ENCODE measurements at regions not wholly inside any gene's neighbourhood (a gene's known extent, or its start where the extent isn't known, plus 50 kb on each side); places are given as distances from the start of the nearest gene placed in this dataset.

- no peak for TF ChIP-seq TAF1 (IDR thresholded peaks at IDR 0.05; ENCODE audit: borderline replicate concordance, insufficient read depth, low read length)
- no peak for TF ChIP-seq REST (IDR thresholded peaks at IDR 0.05; ENCODE audit: insufficient read depth in 1 of 2, low read depth in 2 of 2, low read length in 2 of 2)
- TF ChIP-seq FOXP2 (optimal IDR thresholded peaks at IDR 0.05; ENCODE audit: borderline replicate concordance, extremely low read depth, extremely low read length, insufficient read depth) = no peak
- TF ChIP-seq POLR2AphosphoS5 (IDR thresholded peaks at IDR 0.05; ENCODE audit: low read depth, low read length) = no peak
- TF ChIP-seq SIN3A (IDR thresholded peaks at IDR 0.05; ENCODE audit: borderline replicate concordance, insufficient read depth, low read length) = no peak
Measured at GRCh38 chr18:40380686-40381439, 1574.2 kb upstream of the PIK3C3 start.

GRCh38 chr18:40375837-40376236 lies 1579.2 kb upstream of the PIK3C3 start:
- TF ChIP-seq POLR2AphosphoS5 (IDR thresholded peaks at IDR 0.05; ENCODE audit: low read depth, low read length) (no peak), TAF1 (IDR thresholded peaks at IDR 0.05; ENCODE audit: borderline replicate concordance, insufficient read depth, low read length) (no peak), SIN3A (IDR thresholded peaks at IDR 0.05; ENCODE audit: borderline replicate concordance, insufficient read depth, low read length) (no peak), FOXP2 (optimal IDR thresholded peaks at IDR 0.05; ENCODE audit: borderline replicate concordance, extremely low read depth, extremely low read length, insufficient read depth) (no peak), REST (IDR thresholded peaks at IDR 0.05; ENCODE audit: insufficient read depth in 1 of 2, low read depth in 2 of 2, low read length in 2 of 2) (no peak)

- no peak for TF ChIP-seq REST (IDR thresholded peaks at IDR 0.05; ENCODE audit: insufficient read depth in 1 of 2, low read depth in 2 of 2, low read length in 2 of 2)
- TF ChIP-seq FOXP2 (optimal IDR thresholded peaks at IDR 0.05; ENCODE audit: borderline replicate concordance, extremely low read depth, extremely low read length, insufficient read depth) = no peak
- TF ChIP-seq SIN3A (IDR thresholded peaks at IDR 0.05; ENCODE audit: borderline replicate concordance, insufficient read depth, low read length) = no peak
- TF ChIP-seq TAF1 (IDR thresholded peaks at IDR 0.05; ENCODE audit: borderline replicate concordance, insufficient read depth, low read length) = no peak
- TF ChIP-seq POLR2AphosphoS5 (IDR thresholded peaks at IDR 0.05; ENCODE audit: low read depth, low read length) = no peak
Measured at GRCh38 chr18:40371673-40372072, 1583.4 kb upstream of the PIK3C3 start.

GRCh38 chr18:40367576-40367975 lies 1587.5 kb upstream of the PIK3C3 start:
- TF ChIP-seq POLR2AphosphoS5 (IDR thresholded peaks at IDR 0.05; ENCODE audit: low read depth, low read length) (no peak), SIN3A (IDR thresholded peaks at IDR 0.05; ENCODE audit: borderline replicate concordance, insufficient read depth, low read length) (no peak), REST (IDR thresholded peaks at IDR 0.05; ENCODE audit: insufficient read depth in 1 of 2, low read depth in 2 of 2, low read length in 2 of 2) (no peak), FOXP2 (optimal IDR thresholded peaks at IDR 0.05; ENCODE audit: borderline replicate concordance, extremely low read depth, extremely low read length, insufficient read depth) (no peak), TAF1 (IDR thresholded peaks at IDR 0.05; ENCODE audit: borderline replicate concordance, insufficient read depth, low read length) (no peak)

Data from PFSK-1 (cell line).